Right lobe of liver (tissue), 4 donors: ENCODE measurements at regions not wholly inside any gene's neighbourhood (a gene's known extent, or its start where the extent isn't known, plus 50 kb on each side); places are given as distances from the start of the nearest gene placed in this dataset.

Source experiments
- CTCF ChIP-seq, 4 donors: fragments of 200-600 bp in 3 of 4; fragments of 450-650 bp in 1 of 4; IDR thresholded peaks; one replicate each; pipeline versions ENCODE4 v1.5.1 to v1.8.0; 2016 to 2022; ENCODE audit warnings: antibody characterized with exemption in 4 of 4, mild to moderate bottlenecking in 2 of 4
- POLR2A ChIP-seq: fragments of 450-650 bp; IDR thresholded peaks from one replicate; pipeline ENCODE4 v1.6.1; 2017; ENCODE audit warnings: antibody characterized with exemption, mild to moderate bottlenecking
- donor health status: DM: no; HTN: no; CAD: no.
- donor health status: DM: no; HTN: no; CAD: no.
- donor health status: DM: no; HTN: yes; CAD: no.

- TF ChIP-seq POLR2A (no peak), CTCF (IDR thresholded peaks at IDR 0.05) (no peak)
Observed at GRCh38 chr6:68247782-68248181, 387.3 kb upstream of the ADGRB3 start.
